ENCODE measurements at regions not wholly inside any gene's neighbourhood (a gene's known extent, or its start where the extent isn't known, plus 50 kb on each side); places are given as distances from the start of the nearest gene placed in this dataset.
"Not testable (repeated sequence)": the region's sequence is repeated elsewhere in the genome, so short reads cannot be mapped to it uniquely, and the experiment has no call there.

GRCh38 chr4:177957596-177958360 is 515.5 kb upstream of the AGA start:
- FAIRE-seq: no peak

- FAIRE-seq: no peak
Measured at GRCh38 chr4:177960566-177960965, 518.3 kb upstream of the AGA start.

- no peak for FAIRE-seq
Measured at GRCh38 chr4:177961761-177962380, 519.6 kb upstream of the AGA start.

GRCh38 chr4:177964061-177964460 is 521.8 kb upstream of the AGA start:
- FAIRE-seq: no peak

GRCh38 chr4:177964693-177965168 is 522.5 kb upstream of the AGA start:
- no peak for FAIRE-seq

- FAIRE-seq: no peak
Measured at GRCh38 chr4:177967328-177967727, 525.1 kb upstream of the AGA start.

- no peak for FAIRE-seq
Measured at GRCh38 chr4:177968817-177969442, 526.7 kb upstream of the AGA start.

- no peak for FAIRE-seq
Measured at GRCh38 chr4:177974461-177974860, 532.2 kb upstream of the AGA start.

- FAIRE-seq: no peak
Measured at GRCh38 chr4:177975315-177975987, 533.2 kb upstream of the AGA start.

GRCh38 chr4:177986236-177986635 is 544.0 kb upstream of the AGA start:
- no peak for FAIRE-seq

- FAIRE-seq: no peak
Measured at GRCh38 chr4:177987896-177988295, 545.7 kb upstream of the AGA start.

GRCh38 chr4:177989503-177990201 is 547.4 kb upstream of the AGA start:
- FAIRE-seq: no peak

- FAIRE-seq: no peak
Measured at GRCh38 chr4:178003098-178003657, 560.9 kb upstream of the AGA start.

GRCh38 chr4:178010596-178010995 is 568.4 kb upstream of the AGA start:
- FAIRE-seq: no peak

- not testable (repeated sequence) for FAIRE-seq
Measured at GRCh38 chr4:178015046-178015445, 572.8 kb upstream of the AGA start.

GRCh38 chr4:178026999-178027398 is 584.8 kb upstream of the AGA start:
- FAIRE-seq: no peak

GRCh38 chr4:178027796-178028195 is 585.6 kb upstream of the AGA start:
- no peak for FAIRE-seq

GRCh38 chr4:178028481-178028880 is 586.2 kb upstream of the AGA start:
- FAIRE-seq: no peak

GRCh38 chr4:178037459-178038214 is 595.4 kb upstream of the AGA start:
- FAIRE-seq: no peak

- no peak for FAIRE-seq
Measured at GRCh38 chr4:178056996-178057395, 614.8 kb upstream of the AGA start.

- no peak for FAIRE-seq
Measured at GRCh38 chr4:178063568-178063967, 621.3 kb upstream of the AGA start.

Measured in G401.6 (cell line).